HepG2 (cell line): ENCODE measurements at regions not wholly inside any gene's neighbourhood (a gene's known extent, or its start where the extent isn't known, plus 50 kb on each side); places are given as distances from the start of the nearest gene placed in this dataset.

Experiments
- SNAI1 ChIP-seq: sonication (generic); formaldehyde crosslinking; IDR thresholded peaks from 2 replicates; pipeline ENCODE4 v1.5.0; 2020; ENCODE audit warnings: mild to moderate bottlenecking, missing genetic modification reagents, borderline replicate concordance
- ZNF570 ChIP-seq: sonication (generic); formaldehyde crosslinking; IDR thresholded peaks from 2 replicates; pipeline ENCODE4 v1.4.0; 2020; ENCODE audit warnings: mild to moderate bottlenecking, missing genetic modification reagents, borderline replicate concordance
- ZNF839 ChIP-seq: sonication (generic); formaldehyde crosslinking; IDR thresholded peaks from 2 replicates; pipeline ENCODE4 v1.4.0; 2020; ENCODE audit warnings: missing genetic modification reagents, mild to moderate bottlenecking, borderline replicate concordance
- ZSCAN22 ChIP-seq: sonication (generic); formaldehyde crosslinking; IDR thresholded peaks from 2 replicates; pipeline ENCODE4 v1.4.0; 2020; ENCODE audit warnings: mild to moderate bottlenecking, missing genetic modification reagents
- TF ChIP-seq, protein P1 (sequence below), 2 experiments: sonication (generic) in 1 of 2; formaldehyde crosslinking in 1 of 2; IDR thresholded peaks; 2 replicates each; pipeline versions ENCODE4 v1.6.1 to v1.9.0; 2014 to 2022; ENCODE audit warnings: antibody characterized with exemption in 1 of 2, borderline replicate concordance in 1 of 2, inconsistent platforms in 1 of 2, low read depth in 1 of 2, missing genetic modification reagents in 1 of 2
- TF ChIP-seq, protein P2 (sequence below): sonication (generic); formaldehyde crosslinking; IDR thresholded peaks from 2 replicates; pipeline ENCODE4 v1.5.0; 2020; ENCODE audit warnings: missing genetic modification reagents
- TF ChIP-seq, protein P3 (sequence below): fragments of 450-650 bp; IDR thresholded peaks from 2 replicates; pipeline ENCODE4 v1.6.1; 2016
- TF ChIP-seq, protein P4 (sequence below): IDR thresholded peaks from 2 replicates; pipeline ENCODE4 v1.6.1; 2018; ENCODE audit warnings: missing genetic modification reagents
- TF ChIP-seq, protein P5 (sequence below): sonication (generic); formaldehyde crosslinking; IDR thresholded peaks from 2 replicates; pipeline ENCODE4 v1.4.0; 2020; ENCODE audit warnings: missing genetic modification reagents
- TF ChIP-seq, protein P6 (sequence below): sonication (generic); formaldehyde crosslinking; IDR thresholded peaks from 2 replicates; pipeline ENCODE4 v1.9.0; 2021; ENCODE audit warnings: missing genetic modification reagents, borderline replicate concordance
- TF ChIP-seq, protein P7 (sequence below): IDR thresholded peaks from 2 replicates; pipeline ENCODE4 v1.4.0; 2020; ENCODE audit warnings: mild to moderate bottlenecking, missing genetic modification reagents

DNA sequence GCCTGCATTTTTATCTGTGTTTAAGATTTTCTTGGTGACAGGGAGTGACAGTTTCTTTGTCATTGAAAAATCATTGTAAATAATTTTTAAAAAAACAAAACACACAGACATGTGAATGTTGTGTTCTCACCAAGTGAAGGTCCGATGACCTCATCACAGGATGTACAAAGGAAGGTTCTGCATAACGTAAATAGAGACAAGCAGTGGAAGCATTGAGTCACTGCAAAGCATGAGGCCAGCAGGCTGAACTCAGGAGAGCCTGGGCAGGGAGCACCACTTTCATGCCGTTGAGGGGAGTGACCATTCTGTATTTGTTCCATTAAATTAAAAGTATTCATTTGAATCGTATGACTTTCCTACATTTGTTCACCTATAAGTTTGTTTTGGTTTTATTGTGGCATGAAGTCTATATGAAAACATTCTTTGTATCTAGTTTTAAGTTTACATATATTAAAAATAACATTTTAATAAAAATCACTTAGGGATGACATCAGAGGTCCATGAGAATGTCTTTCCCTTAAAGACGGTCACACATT, 70.4 kb upstream of the TLE1 start (continued):
- TF ChIP-seq, protein P1, sequence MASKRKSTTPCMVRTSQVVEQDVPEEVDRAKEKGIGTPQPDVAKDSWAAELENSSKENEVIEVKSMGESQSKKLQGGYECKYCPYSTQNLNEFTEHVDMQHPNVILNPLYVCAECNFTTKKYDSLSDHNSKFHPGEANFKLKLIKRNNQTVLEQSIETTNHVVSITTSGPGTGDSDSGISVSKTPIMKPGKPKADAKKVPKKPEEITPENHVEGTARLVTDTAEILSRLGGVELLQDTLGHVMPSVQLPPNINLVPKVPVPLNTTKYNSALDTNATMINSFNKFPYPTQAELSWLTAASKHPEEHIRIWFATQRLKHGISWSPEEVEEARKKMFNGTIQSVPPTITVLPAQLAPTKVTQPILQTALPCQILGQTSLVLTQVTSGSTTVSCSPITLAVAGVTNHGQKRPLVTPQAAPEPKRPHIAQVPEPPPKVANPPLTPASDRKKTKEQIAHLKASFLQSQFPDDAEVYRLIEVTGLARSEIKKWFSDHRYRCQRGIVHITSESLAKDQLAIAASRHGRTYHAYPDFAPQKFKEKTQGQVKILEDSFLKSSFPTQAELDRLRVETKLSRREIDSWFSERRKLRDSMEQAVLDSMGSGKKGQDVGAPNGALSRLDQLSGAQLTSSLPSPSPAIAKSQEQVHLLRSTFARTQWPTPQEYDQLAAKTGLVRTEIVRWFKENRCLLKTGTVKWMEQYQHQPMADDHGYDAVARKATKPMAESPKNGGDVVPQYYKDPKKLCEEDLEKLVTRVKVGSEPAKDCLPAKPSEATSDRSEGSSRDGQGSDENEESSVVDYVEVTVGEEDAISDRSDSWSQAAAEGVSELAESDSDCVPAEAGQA (IDR thresholded peaks at IDR 0.05; ENCODE audit: low read depth): no peak
- TF ChIP-seq, protein P1 (CRISPR knock-in tag; IDR thresholded peaks at IDR 0.05; ENCODE audit: borderline replicate concordance): no peak
- no peak for TF ChIP-seq ZSCAN22
- TF ChIP-seq, protein P2, sequence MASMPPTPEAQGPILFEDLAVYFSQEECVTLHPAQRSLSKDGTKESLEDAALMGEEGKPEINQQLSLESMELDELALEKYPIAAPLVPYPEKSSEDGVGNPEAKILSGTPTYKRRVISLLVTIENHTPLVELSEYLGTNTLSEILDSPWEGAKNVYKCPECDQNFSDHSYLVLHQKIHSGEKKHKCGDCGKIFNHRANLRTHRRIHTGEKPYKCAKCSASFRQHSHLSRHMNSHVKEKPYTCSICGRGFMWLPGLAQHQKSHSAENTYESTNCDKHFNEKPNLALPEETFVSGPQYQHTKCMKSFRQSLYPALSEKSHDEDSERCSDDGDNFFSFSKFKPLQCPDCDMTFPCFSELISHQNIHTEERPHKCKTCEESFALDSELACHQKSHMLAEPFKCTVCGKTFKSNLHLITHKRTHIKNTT (CRISPR knock-in tag): no peak
- TF ChIP-seq SNAI1 (CRISPR knock-in tag): no peak
- no peak for TF ChIP-seq ZNF839
- TF ChIP-seq, protein P3, sequence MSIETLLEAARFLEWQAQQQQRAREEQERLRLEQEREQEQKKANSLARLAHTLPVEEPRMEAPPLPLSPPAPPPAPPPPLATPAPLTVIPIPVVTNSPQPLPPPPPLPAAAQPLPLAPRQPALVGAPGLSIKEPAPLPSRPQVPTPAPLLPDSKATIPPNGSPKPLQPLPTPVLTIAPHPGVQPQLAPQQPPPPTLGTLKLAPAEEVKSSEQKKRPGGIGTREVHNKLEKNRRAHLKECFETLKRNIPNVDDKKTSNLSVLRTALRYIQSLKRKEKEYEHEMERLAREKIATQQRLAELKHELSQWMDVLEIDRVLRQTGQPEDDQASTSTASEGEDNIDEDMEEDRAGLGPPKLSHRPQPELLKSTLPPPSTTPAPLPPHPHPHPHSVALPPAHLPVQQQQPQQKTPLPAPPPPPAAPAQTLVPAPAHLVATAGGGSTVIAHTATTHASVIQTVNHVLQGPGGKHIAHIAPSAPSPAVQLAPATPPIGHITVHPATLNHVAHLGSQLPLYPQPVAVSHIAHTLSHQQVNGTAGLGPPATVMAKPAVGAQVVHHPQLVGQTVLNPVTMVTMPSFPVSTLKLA: no peak
- TF ChIP-seq, protein P4, sequence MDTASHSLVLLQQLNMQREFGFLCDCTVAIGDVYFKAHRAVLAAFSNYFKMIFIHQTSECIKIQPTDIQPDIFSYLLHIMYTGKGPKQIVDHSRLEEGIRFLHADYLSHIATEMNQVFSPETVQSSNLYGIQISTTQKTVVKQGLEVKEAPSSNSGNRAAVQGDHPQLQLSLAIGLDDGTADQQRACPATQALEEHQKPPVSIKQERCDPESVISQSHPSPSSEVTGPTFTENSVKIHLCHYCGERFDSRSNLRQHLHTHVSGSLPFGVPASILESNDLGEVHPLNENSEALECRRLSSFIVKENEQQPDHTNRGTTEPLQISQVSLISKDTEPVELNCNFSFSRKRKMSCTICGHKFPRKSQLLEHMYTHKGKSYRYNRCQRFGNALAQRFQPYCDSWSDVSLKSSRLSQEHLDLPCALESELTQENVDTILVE (CRISPR knock-in tag): no peak
- TF ChIP-seq, protein P5, sequence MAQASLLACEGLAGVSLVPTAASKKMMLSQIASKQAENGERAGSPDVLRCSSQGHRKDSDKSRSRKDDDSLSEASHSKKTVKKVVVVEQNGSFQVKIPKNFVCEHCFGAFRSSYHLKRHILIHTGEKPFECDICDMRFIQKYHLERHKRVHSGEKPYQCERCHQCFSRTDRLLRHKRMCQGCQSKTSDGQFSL (CRISPR knock-in tag): no peak
- TF ChIP-seq, protein P6, sequence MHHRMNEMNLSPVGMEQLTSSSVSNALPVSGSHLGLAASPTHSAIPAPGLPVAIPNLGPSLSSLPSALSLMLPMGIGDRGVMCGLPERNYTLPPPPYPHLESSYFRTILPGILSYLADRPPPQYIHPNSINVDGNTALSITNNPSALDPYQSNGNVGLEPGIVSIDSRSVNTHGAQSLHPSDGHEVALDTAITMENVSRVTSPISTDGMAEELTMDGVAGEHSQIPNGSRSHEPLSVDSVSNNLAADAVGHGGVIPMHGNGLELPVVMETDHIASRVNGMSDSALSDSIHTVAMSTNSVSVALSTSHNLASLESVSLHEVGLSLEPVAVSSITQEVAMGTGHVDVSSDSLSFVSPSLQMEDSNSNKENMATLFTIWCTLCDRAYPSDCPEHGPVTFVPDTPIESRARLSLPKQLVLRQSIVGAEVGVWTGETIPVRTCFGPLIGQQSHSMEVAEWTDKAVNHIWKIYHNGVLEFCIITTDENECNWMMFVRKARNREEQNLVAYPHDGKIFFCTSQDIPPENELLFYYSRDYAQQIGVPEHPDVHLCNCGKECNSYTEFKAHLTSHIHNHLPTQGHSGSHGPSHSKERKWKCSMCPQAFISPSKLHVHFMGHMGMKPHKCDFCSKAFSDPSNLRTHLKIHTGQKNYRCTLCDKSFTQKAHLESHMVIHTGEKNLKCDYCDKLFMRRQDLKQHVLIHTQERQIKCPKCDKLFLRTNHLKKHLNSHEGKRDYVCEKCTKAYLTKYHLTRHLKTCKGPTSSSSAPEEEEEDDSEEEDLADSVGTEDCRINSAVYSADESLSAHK: no peak
- TF ChIP-seq ZNF570 (CRISPR knock-in tag): no peak
- TF ChIP-seq, protein P7, sequence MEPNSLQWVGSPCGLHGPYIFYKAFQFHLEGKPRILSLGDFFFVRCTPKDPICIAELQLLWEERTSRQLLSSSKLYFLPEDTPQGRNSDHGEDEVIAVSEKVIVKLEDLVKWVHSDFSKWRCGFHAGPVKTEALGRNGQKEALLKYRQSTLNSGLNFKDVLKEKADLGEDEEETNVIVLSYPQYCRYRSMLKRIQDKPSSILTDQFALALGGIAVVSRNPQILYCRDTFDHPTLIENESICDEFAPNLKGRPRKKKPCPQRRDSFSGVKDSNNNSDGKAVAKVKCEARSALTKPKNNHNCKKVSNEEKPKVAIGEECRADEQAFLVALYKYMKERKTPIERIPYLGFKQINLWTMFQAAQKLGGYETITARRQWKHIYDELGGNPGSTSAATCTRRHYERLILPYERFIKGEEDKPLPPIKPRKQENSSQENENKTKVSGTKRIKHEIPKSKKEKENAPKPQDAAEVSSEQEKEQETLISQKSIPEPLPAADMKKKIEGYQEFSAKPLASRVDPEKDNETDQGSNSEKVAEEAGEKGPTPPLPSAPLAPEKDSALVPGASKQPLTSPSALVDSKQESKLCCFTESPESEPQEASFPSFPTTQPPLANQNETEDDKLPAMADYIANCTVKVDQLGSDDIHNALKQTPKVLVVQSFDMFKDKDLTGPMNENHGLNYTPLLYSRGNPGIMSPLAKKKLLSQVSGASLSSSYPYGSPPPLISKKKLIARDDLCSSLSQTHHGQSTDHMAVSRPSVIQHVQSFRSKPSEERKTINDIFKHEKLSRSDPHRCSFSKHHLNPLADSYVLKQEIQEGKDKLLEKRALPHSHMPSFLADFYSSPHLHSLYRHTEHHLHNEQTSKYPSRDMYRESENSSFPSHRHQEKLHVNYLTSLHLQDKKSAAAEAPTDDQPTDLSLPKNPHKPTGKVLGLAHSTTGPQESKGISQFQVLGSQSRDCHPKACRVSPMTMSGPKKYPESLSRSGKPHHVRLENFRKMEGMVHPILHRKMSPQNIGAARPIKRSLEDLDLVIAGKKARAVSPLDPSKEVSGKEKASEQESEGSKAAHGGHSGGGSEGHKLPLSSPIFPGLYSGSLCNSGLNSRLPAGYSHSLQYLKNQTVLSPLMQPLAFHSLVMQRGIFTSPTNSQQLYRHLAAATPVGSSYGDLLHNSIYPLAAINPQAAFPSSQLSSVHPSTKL (CRISPR knock-in tag): peak; percentile 50; the same call in 1 of the 2 replicates
